Mammary epithelial cell (primary cell): ENCODE measurements at regions not wholly inside any gene's neighbourhood (a gene's known extent, or its start where the extent isn't known, plus 50 kb on each side); places are given as distances from the start of the nearest gene placed in this dataset.

ENCODE experiments used
- CTCF ChIP-seq, 2 donors: IDR thresholded peaks in 1 of 2; conservative IDR thresholded peaks in 1 of 2; 2 replicates each; pipeline ENCODE4 v1.5.1; 2011 to 2012; ENCODE audit warnings: inconsistent platforms in 2 of 2, low read length in 2 of 2, mild to moderate bottlenecking in 2 of 2, control low read depth in 1 of 2, low read depth in 1 of 2; ENCODE audit not compliant: insufficient read depth in 1 of 2; ENCODE audit errors: extremely low read depth in 1 of 2
- EZH2 ChIP-seq: IDR thresholded peaks from 2 replicates; pipeline ENCODE4 v1.6.1; 2012; ENCODE audit warnings: low read length, inconsistent platforms, borderline replicate concordance

- TF ChIP-seq CTCF (conservative IDR thresholded peaks at IDR 0.05 in 1 of 2, IDR thresholded peaks at IDR 0.05 in 1 of 2; ENCODE audit: extremely low read depth in 1 of 2, insufficient read depth in 1 of 2, low read depth in 1 of 2, low read length in 2 of 2) (no peak), EZH2 (no peak)
These were observed 52.1 kb upstream of the RNF182 start for GRCh38 chr6:13872681-13873080.
